H9 (cell line): ENCODE measurements at regions not wholly inside any gene's neighbourhood (a gene's known extent, or its start where the extent isn't known, plus 50 kb on each side); places are given as distances from the start of the nearest gene placed in this dataset.

Source experiments
- DNase-seq: peaks from one replicate; pipeline ENCODE4 v3.0.0-alpha.2; 2017
- H2AFZ ChIP-seq: one replicate; pipeline ENCODE4 v1.6.1; 2013; ENCODE audit warnings: mild to moderate bottlenecking, low read length, control low read depth, moderate library complexity
- H2AK5ac ChIP-seq: 2 replicates; pipeline ENCODE4 v1.6.1; 2013; ENCODE audit warnings: low read length, control low read depth, mixed read lengths; ENCODE audit not compliant: insufficient read length
- H2BK120ac ChIP-seq: one replicate; pipeline ENCODE4 v1.6.1; 2013; ENCODE audit warnings: low read depth, mild to moderate bottlenecking, low read length, control low read depth, inconsistent platforms; ENCODE audit not compliant: poor library complexity, severe bottlenecking
- H2BK12ac ChIP-seq: 2 replicates; pipeline ENCODE4 v1.6.1; 2013; ENCODE audit warnings: low read length, control low read depth, mixed read lengths, low read depth; ENCODE audit not compliant: insufficient read length
- H2BK15ac ChIP-seq: 2 replicates; pipeline ENCODE4 v1.6.1; 2013; ENCODE audit warnings: low read depth, low read length, control low read depth
- H2BK20ac ChIP-seq: one replicate; pipeline ENCODE4 v1.6.1; 2013; ENCODE audit warnings: low read depth, mild to moderate bottlenecking, low read length, control low read depth, inconsistent platforms; ENCODE audit not compliant: poor library complexity, severe bottlenecking
- H2BK5ac ChIP-seq: 2 replicates; pipeline ENCODE4 v1.6.1; 2013; ENCODE audit warnings: low read length, control low read depth, mixed read lengths; ENCODE audit not compliant: insufficient read length
- H3K14ac ChIP-seq: 2 replicates; pipeline ENCODE4 v1.6.1; 2013; ENCODE audit warnings: low read length, control low read depth; ENCODE audit not compliant: insufficient read depth
- H3K18ac ChIP-seq: 2 replicates; pipeline ENCODE4 v1.6.1; 2013; ENCODE audit warnings: low read depth, mild to moderate bottlenecking, mixed read lengths, low read length, control low read depth; ENCODE audit not compliant: insufficient read length
- H3K23ac ChIP-seq: 2 replicates; pipeline ENCODE4 v1.6.1; 2013; ENCODE audit warnings: low read length, control low read depth, mixed read lengths, low read depth; ENCODE audit not compliant: insufficient read length
- H3K23me2 ChIP-seq: 2 replicates; pipeline ENCODE4 v1.6.1; 2013; ENCODE audit warnings: low read depth, mild to moderate bottlenecking, mixed read lengths, low read length, control low read depth; ENCODE audit not compliant: insufficient read length, poor library complexity, severe bottlenecking
- H3K27ac ChIP-seq: 2 replicates; pipeline ENCODE4 v1.5.1; 2013; ENCODE audit warnings: low read length, control low read depth, mixed read lengths, low read depth; ENCODE audit not compliant: insufficient read length
- H3K27me3 ChIP-seq: 2 replicates; pipeline ENCODE4 v1.6.1; 2013; ENCODE audit warnings: low read length, control low read depth, inconsistent platforms; ENCODE audit not compliant: insufficient read depth
- H3K4ac ChIP-seq: 2 replicates; pipeline ENCODE4 v1.6.1; 2013; ENCODE audit warnings: low read depth, mild to moderate bottlenecking, control low read depth, inconsistent platforms, low read length, moderate library complexity
- H3K4me1 ChIP-seq: 2 replicates; pipeline ENCODE4 v1.6.1; 2013; ENCODE audit warnings: low read length, control low read depth, inconsistent platforms; ENCODE audit not compliant: insufficient read depth
- H3K4me2 ChIP-seq: 2 replicates; pipeline ENCODE4 v1.6.1; 2013; ENCODE audit warnings: low read length, control low read depth, mixed read lengths; ENCODE audit not compliant: insufficient read length, insufficient read depth
- H3K56ac ChIP-seq: 2 replicates; pipeline ENCODE4 v1.6.1; 2013; ENCODE audit warnings: low read depth, mild to moderate bottlenecking, mixed read lengths, low read length, control low read depth; ENCODE audit not compliant: insufficient read length
- H3K79me1 ChIP-seq: 2 replicates; pipeline ENCODE4 v1.6.1; 2013; ENCODE audit warnings: low read depth, mild to moderate bottlenecking, moderate library complexity, low read length, control low read depth, inconsistent platforms; ENCODE audit not compliant: insufficient read depth, poor library complexity, severe bottlenecking
- H3K79me2 ChIP-seq: 2 replicates; pipeline ENCODE4 v1.6.1; 2013; ENCODE audit warnings: low read length, control low read depth, inconsistent platforms; ENCODE audit not compliant: insufficient read depth
- H3K9ac ChIP-seq: 2 replicates; pipeline ENCODE4 v1.6.1; 2013; ENCODE audit warnings: low read length, control low read depth, mixed read lengths; ENCODE audit not compliant: insufficient read length; ENCODE audit errors: extremely low read depth
- H3K9me3 ChIP-seq: one replicate; pipeline ENCODE4 v1.6.1; 2013; ENCODE audit warnings: low read depth, low read length, inconsistent platforms; ENCODE audit not compliant: control insufficient read depth
- H3T11ph ChIP-seq: one replicate; pipeline ENCODE4 v1.6.1; 2013; ENCODE audit warnings: mild to moderate bottlenecking, low read length, control low read depth, inconsistent platforms
- H4K20me1 ChIP-seq: one replicate; pipeline ENCODE4 v1.6.1; 2013; ENCODE audit not compliant: control insufficient read depth, insufficient read length, insufficient read depth
- H4K5ac ChIP-seq: 2 replicates; pipeline ENCODE4 v1.6.1; 2013; ENCODE audit warnings: low read depth, mild to moderate bottlenecking, mixed read lengths, low read length, control low read depth; ENCODE audit not compliant: insufficient read length
- H4K8ac ChIP-seq: replicated peaks from 2 replicates; pipeline ENCODE4 v1.6.1; 2013; ENCODE audit warnings: low read length, control low read depth, mixed read lengths, low read depth; ENCODE audit not compliant: insufficient read length
- H4K91ac ChIP-seq: 2 replicates; pipeline ENCODE4 v1.6.1; 2013; ENCODE audit warnings: low read depth, mild to moderate bottlenecking, moderate library complexity, mixed read lengths, low read length, control low read depth; ENCODE audit not compliant: insufficient read length
- H3K27ac Mint-ChIP-seq, 3 experiments: 2 replicates in 2 of 3; 3 replicates in 1 of 3; pipeline ENCODE4 v1.8.0; 2020 to 2021; ENCODE audit warnings: mixed read lengths in 3 of 3, mild to moderate bottlenecking in 1 of 3, moderate library complexity in 1 of 3
- H3K27me3 Mint-ChIP-seq: 2 replicates; pipeline ENCODE4 v1.8.0; 2021; ENCODE audit warnings: low read depth, mild to moderate bottlenecking, moderate library complexity, mixed read lengths
- H3K36me3 Mint-ChIP-seq, 3 experiments: 2 replicates in 2 of 3; 3 replicates in 1 of 3; pipeline ENCODE4 v1.8.0; 2020 to 2021; ENCODE audit warnings: low read depth in 3 of 3, mixed read lengths in 3 of 3; ENCODE audit not compliant: insufficient read depth in 1 of 3
- H3K4me1 Mint-ChIP-seq, 2 experiments: 2 replicates each; pipeline ENCODE4 v1.8.0; 2020; ENCODE audit warnings: mixed read lengths in 2 of 2
- H3K4me3 Mint-ChIP-seq, 2 experiments: 2 replicates in 1 of 2; 3 replicates in 1 of 2; pipeline ENCODE4 v1.8.0; 2020 to 2021; ENCODE audit warnings: mild to moderate bottlenecking in 2 of 2, mixed read lengths in 2 of 2, moderate library complexity in 1 of 2
- H3K9me3 Mint-ChIP-seq, 2 experiments: 2 replicates in 1 of 2; 3 replicates in 1 of 2; pipeline ENCODE4 v1.8.0; 2020; ENCODE audit warnings: mild to moderate bottlenecking in 2 of 2, mixed read lengths in 2 of 2, moderate library complexity in 1 of 2
- WGBS: extraction: QIAGEN DNeasy Blood & Tissue Kit; methylation state at CpG from one replicate; pipeline ENCODE4 v1.1.7; 2013; ENCODE audit warnings: missing lambda C conversion rate, low lambda C conversion rate, mixed read lengths; ENCODE audit not compliant: insufficient read length; ENCODE audit errors: extremely low coverage; 5-methylcytosine and 5-hydroxymethylcytosine counted together
- TF ChIP-seq, protein P1 (sequence below): fragments of 200-600 bp; sonication (generic); conservative IDR thresholded peaks from 3 replicates; pipeline ENCODE4 v1.8.0; 2021; ENCODE audit warnings: antibody characterized with exemption, mild to moderate bottlenecking

DNA sequence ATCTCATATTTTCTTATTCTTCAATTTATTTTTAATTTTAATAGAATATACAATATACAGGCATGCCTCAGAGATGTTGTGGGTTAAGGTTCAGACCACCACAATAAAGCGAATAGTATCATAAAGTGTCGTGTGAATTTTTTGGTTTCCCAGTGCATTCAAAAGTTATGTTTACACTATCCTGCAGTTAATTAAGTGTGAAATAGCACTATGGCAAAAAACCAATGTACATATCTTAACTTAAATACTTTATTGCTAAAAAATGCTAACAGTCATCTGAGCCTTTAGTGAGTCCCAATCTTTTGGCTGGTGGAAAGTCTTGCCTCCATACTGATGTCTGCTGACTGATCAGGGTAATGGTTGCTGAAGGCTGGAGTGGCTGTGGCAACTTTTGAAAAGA, 637.6 kb downstream of the TDRD15 start:
- Histone ChIP-seq H3K4me1 (no peaks in the 10 kb centered on the region), H3K23ac (no peak overlapping the region), H2BK120ac (no peak overlapping the region), H2BK5ac (no peak overlapping the region), H4K91ac (no peak overlapping the region), H2BK20ac (no peak overlapping the region), H4K5ac (no peak overlapping the region), H3K56ac (no peak overlapping the region), H3K14ac (no peak overlapping the region), H2BK12ac (no peak overlapping the region), H3T11ph (no peak overlapping the region), H3K79me2 (no peaks in the 10 kb centered on the region), H3K9ac (no peak overlapping the region), H2BK15ac (no peak overlapping the region), H3K27ac (no peak overlapping the region), H4K20me1 (no peaks in the 10 kb centered on the region), H3K79me1 (no peaks in the 10 kb centered on the region), H3K9me3 (no peaks in the 10 kb centered on the region), H2AK5ac (no peak overlapping the region), H3K4ac (no peak overlapping the region), H3K18ac (no peak overlapping the region), H3K23me2 (no peaks in the 10 kb centered on the region), H3K4me2 (no peak overlapping the region), H4K8ac (no peak overlapping the region), H3K27me3 (no peaks in the 10 kb centered on the region), H2AFZ (no peak overlapping the region)
- H3K4me3 Mint-ChIP-seq: no peak overlapping the region
- TF ChIP-seq, protein P1, sequence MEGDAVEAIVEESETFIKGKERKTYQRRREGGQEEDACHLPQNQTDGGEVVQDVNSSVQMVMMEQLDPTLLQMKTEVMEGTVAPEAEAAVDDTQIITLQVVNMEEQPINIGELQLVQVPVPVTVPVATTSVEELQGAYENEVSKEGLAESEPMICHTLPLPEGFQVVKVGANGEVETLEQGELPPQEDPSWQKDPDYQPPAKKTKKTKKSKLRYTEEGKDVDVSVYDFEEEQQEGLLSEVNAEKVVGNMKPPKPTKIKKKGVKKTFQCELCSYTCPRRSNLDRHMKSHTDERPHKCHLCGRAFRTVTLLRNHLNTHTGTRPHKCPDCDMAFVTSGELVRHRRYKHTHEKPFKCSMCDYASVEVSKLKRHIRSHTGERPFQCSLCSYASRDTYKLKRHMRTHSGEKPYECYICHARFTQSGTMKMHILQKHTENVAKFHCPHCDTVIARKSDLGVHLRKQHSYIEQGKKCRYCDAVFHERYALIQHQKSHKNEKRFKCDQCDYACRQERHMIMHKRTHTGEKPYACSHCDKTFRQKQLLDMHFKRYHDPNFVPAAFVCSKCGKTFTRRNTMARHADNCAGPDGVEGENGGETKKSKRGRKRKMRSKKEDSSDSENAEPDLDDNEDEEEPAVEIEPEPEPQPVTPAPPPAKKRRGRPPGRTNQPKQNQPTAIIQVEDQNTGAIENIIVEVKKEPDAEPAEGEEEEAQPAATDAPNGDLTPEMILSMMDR: no peak
- H3K27ac Mint-ChIP-seq: no peak overlapping the region
- DNase-seq: no peak
- no CpG with 5 or more reads among the region's 2 CpGs for WGBS
- peaks cover 6% of the 10 kb centered on the region in 2 experiments; a peak in 4 of 5 replicates for H3K9me3 Mint-ChIP-seq
- peaks cover 1 to 10% (median 3%) of the 10 kb centered on the region in 3 experiments; a peak in 5 of 7 replicates for H3K36me3 Mint-ChIP-seq
- H3K27me3 Mint-ChIP-seq: no peaks in the 10 kb centered on the region; the same call in 1 of the 2 replicates
- peaks cover 5 to 26% of the 10 kb centered on the region in 2 experiments for H3K4me1 Mint-ChIP-seq
